Glutamatergic neuron (in vitro differentiated cells): ENCODE measurements at regions not wholly inside any gene's neighbourhood (a gene's known extent, or its start where the extent isn't known, plus 50 kb on each side); places are given as distances from the start of the nearest gene placed in this dataset.

Experiments used
- DNase-seq: peaks from one replicate; pipeline ENCODE4 v3.0.0; 2022
- H3K27ac Mint-ChIP-seq: one replicate; pipeline ENCODE4 v1.8.0; 2020; ENCODE audit warnings: mild to moderate bottlenecking, mixed read lengths, inconsistent platforms; ENCODE audit not compliant: unreplicated experiment
- H3K27me3 Mint-ChIP-seq: one replicate; pipeline ENCODE4 v1.8.0; 2020; ENCODE audit warnings: mild to moderate bottlenecking, moderate library complexity, mixed read lengths, inconsistent platforms; ENCODE audit not compliant: unreplicated experiment
- H3K36me3 Mint-ChIP-seq: one replicate; pipeline ENCODE4 v1.8.0; 2020; ENCODE audit warnings: mild to moderate bottlenecking, mixed read lengths, inconsistent platforms; ENCODE audit not compliant: unreplicated experiment
- H3K4me1 Mint-ChIP-seq: one replicate; pipeline ENCODE4 v1.8.0; 2020; ENCODE audit warnings: mild to moderate bottlenecking, low read depth, mixed read lengths, inconsistent platforms; ENCODE audit not compliant: unreplicated experiment
- H3K4me3 Mint-ChIP-seq: one replicate; pipeline ENCODE4 v1.8.0; 2020; ENCODE audit warnings: mild to moderate bottlenecking, mixed read lengths, inconsistent platforms; ENCODE audit not compliant: unreplicated experiment
- H3K9me3 Mint-ChIP-seq: one replicate; pipeline ENCODE4 v1.8.0; 2020; ENCODE audit warnings: mild to moderate bottlenecking, moderate library complexity, mixed read lengths, inconsistent platforms; ENCODE audit not compliant: unreplicated experiment
- TF ChIP-seq, protein P1 (sequence below): fragments of 200-600 bp; sonication (generic); IDR thresholded peaks from one replicate; pipeline ENCODE4 v1.5.0; 2021; ENCODE audit not compliant: partially characterized antibody, unreplicated experiment

DNA sequence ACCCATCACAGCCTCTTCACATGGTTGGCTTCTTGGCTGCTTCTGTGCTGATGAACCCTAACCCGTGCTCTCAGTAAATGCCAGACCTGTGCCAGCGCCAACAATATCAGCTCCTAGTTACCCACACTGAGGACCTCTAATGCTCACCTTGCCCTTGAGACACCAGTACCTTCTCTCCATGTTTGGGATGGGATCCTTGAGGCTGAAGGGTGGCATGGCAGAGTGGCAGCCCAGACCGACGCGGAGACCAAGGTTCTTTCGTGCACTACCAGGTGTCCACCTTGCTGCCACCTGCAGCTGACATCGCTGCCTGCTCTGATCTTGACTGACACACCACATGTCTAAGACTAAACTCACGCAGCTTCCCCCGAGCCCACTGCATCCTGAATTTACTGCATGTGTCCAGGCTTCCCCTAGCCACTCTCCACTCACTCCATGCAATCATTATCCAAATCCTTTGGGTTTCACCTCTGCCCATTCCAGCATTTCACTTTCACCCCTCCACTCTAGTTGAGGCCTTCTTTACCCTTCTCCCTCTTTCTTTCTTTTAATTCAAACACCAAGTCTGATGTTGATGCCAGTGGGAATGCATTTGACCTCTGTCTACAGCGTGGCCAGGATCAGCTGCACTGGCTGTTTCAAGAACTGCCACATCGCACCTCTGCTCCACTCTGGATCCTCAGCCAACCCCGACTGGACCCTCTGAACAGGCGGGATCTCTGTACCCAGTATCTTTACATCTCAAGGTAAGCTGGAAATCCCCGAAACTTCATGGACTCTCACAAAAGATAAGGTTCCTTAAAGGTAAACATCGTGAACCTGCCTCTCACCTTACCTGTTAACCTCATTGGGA is 294.9 kb downstream of the GLRX3 start:
- Mint-ChIP-seq H3K4me1 (no peaks in the 10 kb centered on the region), H3K27me3 (peaks cover 10% of the 10 kb centered on the region), H3K36me3 (peaks cover 15% of the 10 kb centered on the region), H3K4me3 (no peak overlapping the region), H3K9me3 (peaks cover 10% of the 10 kb centered on the region), H3K27ac (no peak overlapping the region)
- TF ChIP-seq, protein P1, sequence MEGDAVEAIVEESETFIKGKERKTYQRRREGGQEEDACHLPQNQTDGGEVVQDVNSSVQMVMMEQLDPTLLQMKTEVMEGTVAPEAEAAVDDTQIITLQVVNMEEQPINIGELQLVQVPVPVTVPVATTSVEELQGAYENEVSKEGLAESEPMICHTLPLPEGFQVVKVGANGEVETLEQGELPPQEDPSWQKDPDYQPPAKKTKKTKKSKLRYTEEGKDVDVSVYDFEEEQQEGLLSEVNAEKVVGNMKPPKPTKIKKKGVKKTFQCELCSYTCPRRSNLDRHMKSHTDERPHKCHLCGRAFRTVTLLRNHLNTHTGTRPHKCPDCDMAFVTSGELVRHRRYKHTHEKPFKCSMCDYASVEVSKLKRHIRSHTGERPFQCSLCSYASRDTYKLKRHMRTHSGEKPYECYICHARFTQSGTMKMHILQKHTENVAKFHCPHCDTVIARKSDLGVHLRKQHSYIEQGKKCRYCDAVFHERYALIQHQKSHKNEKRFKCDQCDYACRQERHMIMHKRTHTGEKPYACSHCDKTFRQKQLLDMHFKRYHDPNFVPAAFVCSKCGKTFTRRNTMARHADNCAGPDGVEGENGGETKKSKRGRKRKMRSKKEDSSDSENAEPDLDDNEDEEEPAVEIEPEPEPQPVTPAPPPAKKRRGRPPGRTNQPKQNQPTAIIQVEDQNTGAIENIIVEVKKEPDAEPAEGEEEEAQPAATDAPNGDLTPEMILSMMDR, result no peak
- DNase-seq, result no peak

- no peaks in the 10 kb centered on the region for H3K4me1 Mint-ChIP-seq
- peaks cover 9% of the 10 kb centered on the region for H3K36me3 Mint-ChIP-seq
- H3K27me3 Mint-ChIP-seq, result peaks cover 5% of the 10 kb centered on the region
- H3K4me3 Mint-ChIP-seq, result no peak overlapping the region
- TF ChIP-seq, protein P1, result no peak
- H3K9me3 Mint-ChIP-seq, result peaks cover 8% of the 10 kb centered on the region
- no peak for DNase-seq
- H3K27ac Mint-ChIP-seq, result no peak overlapping the region
Measured at GRCh38 chr10:130432271-130432670, 296.1 kb downstream of the GLRX3 start.

DNA sequence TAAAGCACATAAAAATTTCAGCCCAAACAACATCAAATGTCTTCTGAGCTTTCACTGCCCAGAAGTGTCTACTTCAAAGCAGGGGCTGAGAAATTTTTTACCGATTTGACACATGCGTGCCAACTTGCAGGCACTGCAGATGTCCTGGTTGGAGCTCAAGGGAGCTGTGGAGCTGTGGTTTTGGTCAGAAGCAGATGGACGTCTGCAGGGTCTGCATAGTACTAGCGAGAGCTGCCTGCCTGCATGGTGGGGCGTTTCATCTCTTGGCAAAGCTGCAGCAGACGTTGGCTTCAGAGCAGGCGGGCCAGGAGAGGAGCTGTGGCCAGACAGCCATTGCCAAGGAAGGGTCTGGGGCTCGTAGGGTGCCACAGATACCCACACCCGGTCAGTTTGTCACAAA is 296.7 kb downstream of the GLRX3 start:
- peaks cover 7% of the 10 kb centered on the region for H3K36me3 Mint-ChIP-seq
- H3K4me3 Mint-ChIP-seq, result no peak overlapping the region
- peaks cover 8% of the 10 kb centered on the region for H3K9me3 Mint-ChIP-seq
- TF ChIP-seq, protein P1, result no peak
- peaks cover 4% of the 10 kb centered on the region for H3K27me3 Mint-ChIP-seq
- H3K27ac Mint-ChIP-seq, result no peak overlapping the region
- DNase-seq, result no peak
- H3K4me1 Mint-ChIP-seq, result no peaks in the 10 kb centered on the region

- no peak for DNase-seq
- no peaks in the 10 kb centered on the region for H3K4me1 Mint-ChIP-seq
- H3K4me3 Mint-ChIP-seq, result no peak overlapping the region
- peaks cover 4% of the 10 kb centered on the region for H3K27me3 Mint-ChIP-seq
- H3K36me3 Mint-ChIP-seq, result peaks cover 7% of the 10 kb centered on the region
- H3K27ac Mint-ChIP-seq, result no peak overlapping the region
- H3K9me3 Mint-ChIP-seq, result peaks cover 10% of the 10 kb centered on the region
- TF ChIP-seq, protein P1, result no peak
Measured at GRCh38 chr10:130434446-130435385, 298.5 kb downstream of the GLRX3 start.
